ENCODE measurements at regions not wholly inside any gene's neighbourhood (a gene's known extent, or its start where the extent isn't known, plus 50 kb on each side); places are given as distances from the start of the nearest gene placed in this dataset.

- TF ChIP-seq CTCF (IDR thresholded peaks at IDR 0.05) (no peak), EP300 (IDR thresholded peaks at IDR 0.05) (no peak)
Measured at GRCh38 chr21:36212513-36212780, 55.8 kb downstream of the DOP1B start.
